Transverse colon (tissue), 4 donors: ENCODE measurements at regions not wholly inside any gene's neighbourhood (a gene's known extent, or its start where the extent isn't known, plus 50 kb on each side); places are given as distances from the start of the nearest gene placed in this dataset.

Experiments
- CTCF ChIP-seq, 5 experiments: fragments of 200-600 bp in 3 of 5; fragments of 450-650 bp in 2 of 5; sonication (generic) in 3 of 5; IDR thresholded peaks; 1 replicate in 2 of 5; 2 replicates in 3 of 5; pipeline ENCODE4 v1.5.1; 2016 to 2017; ENCODE audit warnings: antibody characterized with exemption in 5 of 5, inconsistent platforms in 3 of 5, mild to moderate bottlenecking in 2 of 5, moderate library complexity in 1 of 5
- EP300 ChIP-seq: sonication (generic); formaldehyde crosslinking; IDR thresholded peaks from one replicate; pipeline ENCODE4 v1.6.1; 2017; ENCODE audit warnings: antibody characterized with exemption, low read depth
- POLR2AphosphoS5 ChIP-seq, 3 donors: sonication (generic); formaldehyde crosslinking; IDR thresholded peaks; one replicate each; pipeline ENCODE4 v1.6.1; 2016; ENCODE audit warnings: antibody characterized with exemption in 3 of 3

- TF ChIP-seq EP300 (no peak), CTCF (IDR thresholded peaks at IDR 0.05) (no peak), POLR2AphosphoS5 (IDR thresholded peaks at IDR 0.05) (no peak)
Observed at GRCh38 chr20:40108321-40108720, 580.7 kb downstream of the MAFB start.
